OCI-LY7 (cell line): ENCODE measurements at regions not wholly inside any gene's neighbourhood (a gene's known extent, or its start where the extent isn't known, plus 50 kb on each side); places are given as distances from the start of the nearest gene placed in this dataset.

ENCODE experiments used
- EZH2phosphoT487 ChIP-seq: fragments of 200-600 bp; sonication (generic); IDR thresholded peaks from 2 replicates; pipeline ENCODE4 v1.6.1; 2018; ENCODE audit warnings: low read depth, borderline replicate concordance, mild to moderate bottlenecking, mixed run types, antibody characterized with exemption, low read length, moderate library complexity, mixed read lengths
- TF ChIP-seq, protein P1 (sequence below): fragments of 200-600 bp; sonication (generic); conservative IDR thresholded peaks from 2 replicates; pipeline ENCODE4 v1.5.1; 2014; ENCODE audit warnings: mild to moderate bottlenecking, antibody characterized with exemption, low read length, moderate library complexity, mixed read lengths

DNA sequence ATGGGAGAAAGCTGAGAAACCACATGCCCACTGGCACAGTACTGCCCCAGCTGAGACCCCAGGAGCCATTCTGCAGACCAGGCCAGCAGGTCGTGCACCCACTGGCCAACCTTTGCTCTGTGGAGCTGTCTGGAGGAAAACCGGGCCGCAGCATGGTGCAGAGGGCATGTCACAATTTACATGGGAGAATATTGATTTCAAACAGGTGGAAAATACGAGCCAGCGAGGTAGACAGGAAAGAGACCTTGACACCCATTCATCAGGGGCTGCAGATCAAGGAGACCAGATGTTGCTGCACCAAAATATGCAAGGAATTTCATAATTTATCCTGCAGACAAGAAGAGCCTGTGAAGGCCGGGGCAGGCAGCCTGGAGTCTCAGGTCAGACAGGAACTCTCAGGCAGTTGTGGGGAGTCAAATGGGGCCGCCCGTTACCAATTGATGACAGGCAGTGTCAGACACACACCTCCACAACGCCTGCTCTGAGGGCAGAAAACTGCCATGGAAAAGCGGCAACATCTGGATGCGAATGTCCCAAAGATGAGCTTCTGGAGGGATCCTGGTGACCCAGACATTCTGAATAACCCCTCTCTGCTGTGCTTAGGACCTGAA, 74.6 kb upstream of the BCL11B start:
- TF ChIP-seq, protein P1, sequence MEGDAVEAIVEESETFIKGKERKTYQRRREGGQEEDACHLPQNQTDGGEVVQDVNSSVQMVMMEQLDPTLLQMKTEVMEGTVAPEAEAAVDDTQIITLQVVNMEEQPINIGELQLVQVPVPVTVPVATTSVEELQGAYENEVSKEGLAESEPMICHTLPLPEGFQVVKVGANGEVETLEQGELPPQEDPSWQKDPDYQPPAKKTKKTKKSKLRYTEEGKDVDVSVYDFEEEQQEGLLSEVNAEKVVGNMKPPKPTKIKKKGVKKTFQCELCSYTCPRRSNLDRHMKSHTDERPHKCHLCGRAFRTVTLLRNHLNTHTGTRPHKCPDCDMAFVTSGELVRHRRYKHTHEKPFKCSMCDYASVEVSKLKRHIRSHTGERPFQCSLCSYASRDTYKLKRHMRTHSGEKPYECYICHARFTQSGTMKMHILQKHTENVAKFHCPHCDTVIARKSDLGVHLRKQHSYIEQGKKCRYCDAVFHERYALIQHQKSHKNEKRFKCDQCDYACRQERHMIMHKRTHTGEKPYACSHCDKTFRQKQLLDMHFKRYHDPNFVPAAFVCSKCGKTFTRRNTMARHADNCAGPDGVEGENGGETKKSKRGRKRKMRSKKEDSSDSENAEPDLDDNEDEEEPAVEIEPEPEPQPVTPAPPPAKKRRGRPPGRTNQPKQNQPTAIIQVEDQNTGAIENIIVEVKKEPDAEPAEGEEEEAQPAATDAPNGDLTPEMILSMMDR: no peak
- no peak for TF ChIP-seq EZH2phosphoT487
